Raji (cell line): ENCODE measurements at regions not wholly inside any gene's neighbourhood (a gene's known extent, or its start where the extent isn't known, plus 50 kb on each side); places are given as distances from the start of the nearest gene placed in this dataset.

ENCODE experiments used
- POLR2A ChIP-seq: IDR thresholded peaks from 2 replicates; pipeline ENCODE4 v1.6.1; 2011; ENCODE audit warnings: low read depth, low read length, control low read depth; ENCODE audit not compliant: insufficient read depth

GRCh38 chr5:77923666-77924065 lies 147.5 kb upstream of the TBCA start:
- no peak for TF ChIP-seq POLR2A

- TF ChIP-seq POLR2A: no peak
These were observed 145.1 kb upstream of the TBCA start for GRCh38 chr5:77921094-77921768.

GRCh38 chr5:77920359-77921058 lies 144.4 kb upstream of the TBCA start:
- no peak for TF ChIP-seq POLR2A

- TF ChIP-seq POLR2A: no peak
These were observed 139.2 kb upstream of the TBCA start for GRCh38 chr5:77915346-77915745.

- TF ChIP-seq POLR2A: no peak
These were observed 136.6 kb upstream of the TBCA start for GRCh38 chr5:77912721-77913120.

- TF ChIP-seq POLR2A: no peak
These were observed 134.6 kb upstream of the TBCA start for GRCh38 chr5:77910602-77911188.

GRCh38 chr5:77909237-77909636 lies 133.1 kb upstream of the TBCA start:
- TF ChIP-seq POLR2A: no peak

GRCh38 chr5:77908787-77909186 lies 132.6 kb upstream of the TBCA start:
- TF ChIP-seq POLR2A: no peak

- no peak for TF ChIP-seq POLR2A
These were observed 131.6 kb upstream of the TBCA start for GRCh38 chr5:77907786-77908185.

GRCh38 chr5:77906806-77907205 lies 130.7 kb upstream of the TBCA start:
- TF ChIP-seq POLR2A: no peak

- no peak for TF ChIP-seq POLR2A
These were observed 128.2 kb upstream of the TBCA start for GRCh38 chr5:77904362-77904761.

GRCh38 chr5:77900691-77901090 lies 124.6 kb upstream of the TBCA start:
- TF ChIP-seq POLR2A: no peak

GRCh38 chr5:77898385-77898784 lies 122.2 kb upstream of the TBCA start:
- no peak for TF ChIP-seq POLR2A

GRCh38 chr5:77896338-77896737 lies 120.2 kb upstream of the TBCA start:
- no peak for TF ChIP-seq POLR2A

- TF ChIP-seq POLR2A: no peak
These were observed 117.2 kb upstream of the TBCA start for GRCh38 chr5:77893225-77893860.

- TF ChIP-seq POLR2A: no peak
These were observed 116.2 kb upstream of the TBCA start for GRCh38 chr5:77892061-77893010.
